ENCODE measurements at regions not wholly inside any gene's neighbourhood (a gene's known extent, or its start where the extent isn't known, plus 50 kb on each side); places are given as distances from the start of the nearest gene placed in this dataset.

GRCh38 chr5:167837127-167837526 is 454.3 kb upstream of the WWC1 start:
- Histone ChIP-seq H3K4me3 (no peak overlapping the region), H3K27ac (no peak overlapping the region), H3K36me3 (no peaks in the 10 kb centered on the region), H3K4me1 (no peaks in the 10 kb centered on the region), H3K9me3 (no peaks in the 10 kb centered on the region), H3K27me3 (no peaks in the 10 kb centered on the region)
- 90% methylated on average over 2 of the region's 2 CpGs for WGBS (ENCODE audit: insufficient coverage, low coverage, low lambda C conversion rate, missing lambda C conversion rate)
- ATAC-seq (no peak), DNase-seq (no peak)
- intact Hi-C loops (cut with DNase I) = no loop called here
- TF ChIP-seq POLR2A (IDR thresholded peaks at IDR 0.05) = no peak

GRCh38 chr5:167839065-167839464 is 452.4 kb upstream of the WWC1 start:
- H3K4me1 ChIP-seq = no peaks in the 10 kb centered on the region
- no peak overlapping the region for H3K4me3 ChIP-seq
- ATAC-seq = no peak
- H3K36me3 ChIP-seq = no peaks in the 10 kb centered on the region
- H3K9me3 ChIP-seq = no peaks in the 10 kb centered on the region
- 74% methylated on average over 4 of the region's 6 CpGs for WGBS (ENCODE audit: insufficient coverage, low coverage, low lambda C conversion rate, missing lambda C conversion rate)
- intact Hi-C loops (cut with DNase I) = no loop called here
- H3K27ac ChIP-seq = no peak overlapping the region
- no peak for DNase-seq
- TF ChIP-seq CTCF (IDR thresholded peaks at IDR 0.05) (no peak), POLR2A (IDR thresholded peaks at IDR 0.05) (no peak)
- H3K27me3 ChIP-seq = no peaks in the 10 kb centered on the region

- Histone ChIP-seq H3K36me3 (no peaks in the 10 kb centered on the region), H3K27me3 (no peaks in the 10 kb centered on the region), H3K4me3 (no peak overlapping the region), H3K27ac (no peak overlapping the region), H3K9me3 (no peaks in the 10 kb centered on the region), H3K4me1 (no peaks in the 10 kb centered on the region)
- DNase-seq (no peak), ATAC-seq (no peak)
- TF ChIP-seq POLR2A (IDR thresholded peaks at IDR 0.05) = no peak
- TF ChIP-seq CTCF (IDR thresholded peaks at IDR 0.05) = no peak
- 81% methylated on average over 8 of the region's 8 CpGs for whole genome bisulfite sequencing (ENCODE audit: insufficient coverage, low coverage, low lambda C conversion rate, missing lambda C conversion rate)
- intact Hi-C loops (cut with DNase I) = no loop called here
These were observed 450.8 kb upstream of the WWC1 start for GRCh38 chr5:167840527-167841130.

- H3K27me3 ChIP-seq = no peaks in the 10 kb centered on the region
- TF ChIP-seq CTCF (IDR thresholded peaks at IDR 0.05) (no peak), POLR2A (IDR thresholded peaks at IDR 0.05) (no peak)
These were observed 447.4 kb upstream of the WWC1 start for GRCh38 chr5:167843881-167844572.

GRCh38 chr5:167845952-167846351 is 445.5 kb upstream of the WWC1 start:
- Histone ChIP-seq H3K9me3 (no peaks in the 10 kb centered on the region), H3K4me3 (no peak overlapping the region), H3K4me1 (no peaks in the 10 kb centered on the region), H3K27ac (no peak overlapping the region), H3K36me3 (no peaks in the 10 kb centered on the region), H3K27me3 (no peaks in the 10 kb centered on the region)
- DNase-seq (no peak), ATAC-seq (no peak)
- TF ChIP-seq POLR2A (IDR thresholded peaks at IDR 0.05) (no peak), CTCF (IDR thresholded peaks at IDR 0.05) (no peak)
- intact Hi-C loops (cut with DNase I) = no loop called here
- WGBS (ENCODE audit: insufficient coverage, low coverage, low lambda C conversion rate, missing lambda C conversion rate) = 57% methylated on average over 2 of the region's 2 CpGs

More at GRCh38 chr5:167843881-167844572, 447.4 kb upstream of the WWC1 start:
- no peak for ATAC-seq
- no peaks in the 10 kb centered on the region for H3K9me3 ChIP-seq
- no peak for DNase-seq
- no peaks in the 10 kb centered on the region for H3K4me1 ChIP-seq
- H3K4me3 ChIP-seq = no peak overlapping the region
- 82% methylated on average over 4 of the region's 4 CpGs for WGBS (ENCODE audit: insufficient coverage, low coverage, low lambda C conversion rate, missing lambda C conversion rate)
- H3K36me3 ChIP-seq = no peaks in the 10 kb centered on the region
- H3K27ac ChIP-seq = no peak overlapping the region
- intact Hi-C loops (cut with DNase I) = no loop called here
